Body of pancreas (tissue), 4 donors: ENCODE measurements at regions not wholly inside any gene's neighbourhood (a gene's known extent, or its start where the extent isn't known, plus 50 kb on each side); places are given as distances from the start of the nearest gene placed in this dataset.

ENCODE experiments used
- CTCF ChIP-seq, 7 experiments: fragments of 450-650 bp in 4 of 7; fragments of 200-600 bp in 3 of 7; sonication (generic) in 3 of 7; IDR thresholded peaks; one replicate each; pipeline ENCODE4 v1.5.1; 2016 to 2019; ENCODE audit warnings: antibody characterized with exemption in 7 of 7
- POLR2A ChIP-seq, 3 donors: fragments of 450-650 bp; IDR thresholded peaks; one replicate each; pipeline ENCODE4 v1.6.1; 2016; ENCODE audit warnings: antibody characterized with exemption in 3 of 3, mild to moderate bottlenecking in 2 of 3

GRCh38 chr4:124212815-124213630 is 499.5 kb downstream of the ANKRD50 start:
- TF ChIP-seq CTCF (IDR thresholded peaks at IDR 0.05) (no peak), POLR2A (IDR thresholded peaks at IDR 0.05) (no peak)
